ENCODE measurements at regions not wholly inside any gene's neighbourhood (a gene's known extent, or its start where the extent isn't known, plus 50 kb on each side); places are given as distances from the start of the nearest gene placed in this dataset.

- TF ChIP-seq YY1 (IDR thresholded peaks at IDR 0.05; ENCODE audit: insufficient read depth, insufficient read length) (no peak), ZNF274 (IDR thresholded peaks at IDR 0.05; ENCODE audit: low read depth, low read length) (no peak)
Measured at GRCh38 chr9:68614121-68614520, 73.4 kb upstream of the TMEM252 start.

Measured in NT2/D1 (cell line).